Smooth muscle cell (in vitro differentiated cells): ENCODE measurements at regions not wholly inside any gene's neighbourhood (a gene's known extent, or its start where the extent isn't known, plus 50 kb on each side); places are given as distances from the start of the nearest gene placed in this dataset.

Experiments
- DNase-seq: peaks from one replicate; lab custom pipeline; 2025; ENCODE audit not compliant: unreplicated experiment; lab: John Stamatoyannopoulos, UW
- H2AFZ ChIP-seq: fragments of 200-600 bp; sonication (generic); 2 replicates; pipeline ENCODE4 v1.6.0; 2016; ENCODE audit warnings: antibody characterized with exemption, low read depth, mild to moderate bottlenecking
- H3F3A ChIP-seq: fragments of 200-600 bp; sonication (generic); 2 replicates; pipeline ENCODE4 v1.6.0; 2017; ENCODE audit warnings: antibody characterized with exemption, low read depth
- H3K27ac ChIP-seq: fragments of 200-600 bp; sonication (generic); 2 replicates; pipeline ENCODE4 v1.5.1; 2016; ENCODE audit warnings: low read depth, mild to moderate bottlenecking
- H3K27me3 ChIP-seq: fragments of 200-600 bp; sonication (generic); 2 replicates; pipeline ENCODE4 v1.6.1; 2016; ENCODE audit warnings: low read depth, mild to moderate bottlenecking
- H3K36me3 ChIP-seq: fragments of 200-600 bp; sonication (generic); 2 replicates; pipeline ENCODE4 v1.5.1; 2016; ENCODE audit warnings: low read depth
- H3K4me1 ChIP-seq: fragments of 200-600 bp; sonication (generic); 2 replicates; pipeline ENCODE4 v1.5.1; 2016; ENCODE audit warnings: low read depth
- H3K4me2 ChIP-seq: fragments of 200-600 bp; sonication (generic); 2 replicates; pipeline ENCODE4 v1.6.0; 2016; ENCODE audit warnings: mild to moderate bottlenecking
- H3K4me3 ChIP-seq: fragments of 200-600 bp; sonication (generic); 2 replicates; pipeline ENCODE4 v1.5.1; 2016; ENCODE audit warnings: mild to moderate bottlenecking
- H3K79me2 ChIP-seq: fragments of 200-600 bp; sonication (generic); 2 replicates; pipeline ENCODE4 v1.6.0; 2016; ENCODE audit warnings: low read depth, mild to moderate bottlenecking
- H3K9ac ChIP-seq: fragments of 200-600 bp; sonication (generic); 2 replicates; pipeline ENCODE4 v1.6.0; 2016; ENCODE audit warnings: low read depth
- H3K9me3 ChIP-seq: fragments of 200-600 bp; sonication (generic); replicated peaks from 2 replicates; pipeline ENCODE4 v1.5.1; 2016; ENCODE audit warnings: low read depth
- H4K20me1 ChIP-seq: fragments of 200-600 bp; sonication (generic); 2 replicates; pipeline ENCODE4 v1.6.0; 2016; ENCODE audit warnings: low read depth
- CTCF ChIP-seq: fragments of 200-600 bp; sonication (generic); IDR thresholded peaks from 2 replicates; pipeline ENCODE4 v1.5.1; 2017; ENCODE audit warnings: borderline replicate concordance, mild to moderate bottlenecking, antibody characterized with exemption; ENCODE audit not compliant: insufficient read depth, poor library complexity, severe bottlenecking
- WGBS: methylation state at CpG from one replicate; pipeline ENCODE4 v1.1.7; 2016; ENCODE audit warnings: low lambda C conversion rate; 5-methylcytosine and 5-hydroxymethylcytosine counted together

DNA sequence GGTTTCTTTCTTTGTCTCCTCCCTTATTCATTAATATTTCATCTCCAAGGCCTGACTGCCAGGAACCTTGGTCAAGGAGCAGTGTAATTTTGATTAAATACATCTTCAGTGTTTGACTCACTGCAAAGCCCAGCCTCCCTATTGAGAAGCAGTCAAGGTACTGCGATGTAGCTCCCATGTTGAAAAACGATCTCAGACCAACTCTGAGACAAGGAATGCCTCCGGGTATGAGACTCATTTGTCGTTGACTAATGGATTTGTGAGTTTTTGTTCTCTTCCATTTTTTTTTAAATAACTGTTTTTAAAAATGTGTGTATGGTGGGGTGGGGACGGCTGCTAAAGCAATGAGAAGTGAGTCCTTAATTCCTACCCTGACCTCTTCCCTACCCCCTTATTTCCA lies 361.6 kb downstream of the SOX11 start:
- H3K27me3 ChIP-seq = peaks cover 5% of the 10 kb centered on the region
- 55% methylated on average over 5 of the region's 5 CpGs for WGBS
- H3K9me3 ChIP-seq = no peaks in the 10 kb centered on the region
- H2AFZ ChIP-seq = no peak overlapping the region
- H3K79me2 ChIP-seq = no peaks in the 10 kb centered on the region
- H3K4me3 ChIP-seq = no peak overlapping the region
- peaks cover 11% of the 10 kb centered on the region for H3K4me1 ChIP-seq
- no peak overlapping the region for H3K9ac ChIP-seq
- no peak for DNase-seq
- TF ChIP-seq CTCF = no peak
- no peaks in the 10 kb centered on the region for H3K36me3 ChIP-seq
- no peaks in the 10 kb centered on the region for H4K20me1 ChIP-seq
- no peaks in the 10 kb centered on the region for H3F3A ChIP-seq
- H3K27ac ChIP-seq = no peak overlapping the region
- no peak overlapping the region for H3K4me2 ChIP-seq

GRCh38 chr2:6054161-6054671 lies 362.0 kb downstream of the SOX11 start:
- 32% methylated on average over 7 of the region's 7 CpGs for WGBS
- H3K4me2 ChIP-seq = no peak overlapping the region
- H3K36me3 ChIP-seq = no peaks in the 10 kb centered on the region
- peaks cover 11% of the 10 kb centered on the region for H3K4me1 ChIP-seq
- no peak overlapping the region for H2AFZ ChIP-seq
- no peak for TF ChIP-seq CTCF
- no peak overlapping the region for H3K9ac ChIP-seq
- no peak overlapping the region for H3K27ac ChIP-seq
- no peak for DNase-seq
- H3K4me3 ChIP-seq = no peak overlapping the region
- H3K9me3 ChIP-seq = no peaks in the 10 kb centered on the region
- no peaks in the 10 kb centered on the region for H3K79me2 ChIP-seq
- no peaks in the 10 kb centered on the region for H3F3A ChIP-seq
- peaks cover 5% of the 10 kb centered on the region for H3K27me3 ChIP-seq
- H4K20me1 ChIP-seq = no peaks in the 10 kb centered on the region

GRCh38 chr2:6060992-6061663 lies 368.9 kb downstream of the SOX11 start:
- Histone ChIP-seq H3K27ac (no peak overlapping the region), H3K27me3 (peaks cover 3% of the 10 kb centered on the region), H3K4me1 (peaks cover under 1% of the 10 kb centered on the region), H3K79me2 (no peaks in the 10 kb centered on the region), H3K4me3 (no peak overlapping the region), H3K9ac (no peak overlapping the region), H4K20me1 (no peaks in the 10 kb centered on the region), H3F3A (no peaks in the 10 kb centered on the region), H3K4me2 (no peak overlapping the region), H2AFZ (no peak overlapping the region), H3K9me3 (no peaks in the 10 kb centered on the region), H3K36me3 (no peaks in the 10 kb centered on the region)
- 97% methylated on average over 5 of the region's 5 CpGs for WGBS
- DNase-seq = no peak
- TF ChIP-seq CTCF = no peak

DNA sequence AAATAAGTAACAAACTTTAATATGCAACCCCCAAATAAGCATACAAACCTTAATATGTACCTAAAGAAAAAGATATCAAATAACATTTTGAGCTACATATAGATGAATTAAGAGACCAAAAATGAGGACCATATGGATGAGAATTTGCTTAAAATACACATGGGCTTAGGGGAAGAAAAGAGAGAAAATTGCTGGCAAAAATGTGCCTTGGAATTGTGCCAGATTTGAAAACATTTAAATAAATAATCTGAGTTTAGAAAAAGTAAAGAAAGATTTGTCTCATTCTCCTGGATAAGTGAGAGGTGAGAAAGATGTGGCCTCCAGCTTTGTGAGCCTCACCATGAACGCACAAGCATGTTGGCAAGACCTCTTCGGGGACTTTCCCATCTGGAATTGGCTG lies 372.6 kb downstream of the SOX11 start:
- H3K4me3 ChIP-seq = no peak overlapping the region
- DNase-seq = no peak
- H3K36me3 ChIP-seq = no peaks in the 10 kb centered on the region
- no peak overlapping the region for H3K4me2 ChIP-seq
- peaks cover 6% of the 10 kb centered on the region for H3K27me3 ChIP-seq
- H3F3A ChIP-seq = no peaks in the 10 kb centered on the region
- H2AFZ ChIP-seq = no peak overlapping the region
- no peaks in the 10 kb centered on the region for H4K20me1 ChIP-seq
- H3K79me2 ChIP-seq = no peaks in the 10 kb centered on the region
- peaks cover 11% of the 10 kb centered on the region for H3K4me1 ChIP-seq
- no peak for TF ChIP-seq CTCF
- H3K27ac ChIP-seq = no peak overlapping the region
- WGBS = 96% methylated on average over 2 of the region's 2 CpGs
- no peaks in the 10 kb centered on the region for H3K9me3 ChIP-seq
- no peak overlapping the region for H3K9ac ChIP-seq
